ENCODE measurements at regions not wholly inside any gene's neighbourhood (a gene's known extent, or its start where the extent isn't known, plus 50 kb on each side); places are given as distances from the start of the nearest gene placed in this dataset.

GRCh38 chr13:64428196-64428595 is 2801.9 kb downstream of the PCDH9 start (continued):
- TF ChIP-seq ZFP30 (CRISPR knock-in tag; IDR thresholded peaks at IDR 0.05) = no peak

GRCh38 chr13:64423467-64423866 is 2806.7 kb downstream of the PCDH9 start:
- TF ChIP-seq POU6F1 (CRISPR knock-in tag; IDR thresholded peaks at IDR 0.05; ENCODE audit: borderline replicate concordance, low read depth) = no peak
- TF ChIP-seq ZFP3 (CRISPR knock-in tag; IDR thresholded peaks at IDR 0.05) = no peak
- no peak for TF ChIP-seq RARB (CRISPR knock-in tag; IDR thresholded peaks at IDR 0.05)
- TF ChIP-seq ZC3H10 (CRISPR knock-in tag; IDR thresholded peaks at IDR 0.05) = no peak
- no peak for TF ChIP-seq BACH2 (CRISPR knock-in tag; IDR thresholded peaks at IDR 0.05; ENCODE audit: borderline replicate concordance)
- TF ChIP-seq GLIS3 (CRISPR knock-in tag; IDR thresholded peaks at IDR 0.05) = no peak
- TF ChIP-seq ZFP30 (CRISPR knock-in tag; IDR thresholded peaks at IDR 0.05) = no peak
- no peak for TF ChIP-seq SNAI2 (CRISPR knock-in tag; IDR thresholded peaks at IDR 0.05)
- TF ChIP-seq TSHZ2 (CRISPR knock-in tag; IDR thresholded peaks at IDR 0.05) = no peak
- TF ChIP-seq ISL1 (CRISPR knock-in tag; IDR thresholded peaks at IDR 0.05) = no peak
- TF ChIP-seq OSR1 (CRISPR knock-in tag; IDR thresholded peaks at IDR 0.05) = no peak
- no peak for TF ChIP-seq PPARA (CRISPR knock-in tag; IDR thresholded peaks at IDR 0.05; ENCODE audit: borderline replicate concordance)
- TF ChIP-seq PATZ1 (CRISPR knock-in tag; IDR thresholded peaks at IDR 0.05; ENCODE audit: borderline replicate concordance) = no peak
- TF ChIP-seq ZNF565 (CRISPR knock-in tag; conservative IDR thresholded peaks at IDR 0.05; ENCODE audit: low read depth) = no peak
- TF ChIP-seq, protein P1, sequence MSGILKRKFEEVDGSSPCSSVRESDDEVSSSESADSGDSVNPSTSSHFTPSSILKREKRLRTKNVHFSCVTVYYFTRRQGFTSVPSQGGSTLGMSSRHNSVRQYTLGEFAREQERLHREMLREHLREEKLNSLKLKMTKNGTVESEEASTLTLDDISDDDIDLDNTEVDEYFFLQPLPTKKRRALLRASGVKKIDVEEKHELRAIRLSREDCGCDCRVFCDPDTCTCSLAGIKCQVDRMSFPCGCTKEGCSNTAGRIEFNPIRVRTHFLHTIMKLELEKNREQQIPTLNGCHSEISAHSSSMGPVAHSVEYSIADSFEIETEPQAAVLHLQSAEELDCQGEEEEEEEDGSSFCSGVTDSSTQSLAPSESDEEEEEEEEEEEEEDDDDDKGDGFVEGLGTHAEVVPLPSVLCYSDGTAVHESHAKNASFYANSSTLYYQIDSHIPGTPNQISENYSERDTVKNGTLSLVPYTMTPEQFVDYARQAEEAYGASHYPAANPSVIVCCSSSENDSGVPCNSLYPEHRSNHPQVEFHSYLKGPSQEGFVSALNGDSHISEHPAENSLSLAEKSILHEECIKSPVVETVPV (CRISPR knock-in tag; IDR thresholded peaks at IDR 0.05) = no peak
- TF ChIP-seq ARNTL (CRISPR knock-in tag; IDR thresholded peaks at IDR 0.05; ENCODE audit: borderline replicate concordance, low read depth) = no peak
- ATAC-seq = no peak

GRCh38 chr13:64420181-64420580 is 2810.0 kb downstream of the PCDH9 start:
- TF ChIP-seq ZNF565 (CRISPR knock-in tag; conservative IDR thresholded peaks at IDR 0.05; ENCODE audit: low read depth) = no peak
- no peak for TF ChIP-seq ARNTL (CRISPR knock-in tag; IDR thresholded peaks at IDR 0.05; ENCODE audit: borderline replicate concordance, low read depth)
- TF ChIP-seq ZNF8 (CRISPR knock-in tag; IDR thresholded peaks at IDR 0.05) = no peak
- TF ChIP-seq, protein P1 (CRISPR knock-in tag; IDR thresholded peaks at IDR 0.05) = no peak
- TF ChIP-seq ZFP30 (CRISPR knock-in tag; IDR thresholded peaks at IDR 0.05) = no peak
- no peak for ATAC-seq

DNA sequence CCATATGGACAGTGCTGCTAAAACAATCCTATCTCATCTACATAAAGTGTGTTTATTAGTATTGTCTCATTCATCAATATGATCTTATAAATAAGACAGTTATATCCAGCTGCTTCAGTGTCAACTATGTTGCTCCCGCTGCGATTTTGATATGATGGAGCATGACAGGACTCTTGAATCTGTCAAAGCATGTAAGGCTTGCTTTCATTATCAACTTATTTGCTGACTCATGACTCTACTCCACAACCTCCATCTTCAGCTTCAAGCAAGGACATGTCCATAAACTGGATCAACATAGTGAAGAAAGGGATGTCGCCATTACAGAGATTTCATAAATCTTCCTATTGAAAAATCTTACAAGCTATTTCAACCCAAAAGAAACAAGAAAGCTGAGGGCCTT is 2812.6 kb downstream of the PCDH9 start:
- no peak for ATAC-seq
- TF ChIP-seq ZFP30 (CRISPR knock-in tag; IDR thresholded peaks at IDR 0.05) = no peak
- no peak for TF ChIP-seq ZNF565 (CRISPR knock-in tag; conservative IDR thresholded peaks at IDR 0.05; ENCODE audit: low read depth)
- no peak for TF ChIP-seq ZC3H10 (CRISPR knock-in tag; IDR thresholded peaks at IDR 0.05)
- no peak for TF ChIP-seq CREB5 (CRISPR knock-in tag; IDR thresholded peaks at IDR 0.05; ENCODE audit: low read depth)
- TF ChIP-seq TCF4 (CRISPR knock-in tag; IDR thresholded peaks at IDR 0.05; ENCODE audit: borderline replicate concordance) = no peak
- no peak for TF ChIP-seq BACH2 (CRISPR knock-in tag; IDR thresholded peaks at IDR 0.05; ENCODE audit: borderline replicate concordance)
- TF ChIP-seq GLIS3 (CRISPR knock-in tag; IDR thresholded peaks at IDR 0.05) = no peak
- TF ChIP-seq ARNTL (CRISPR knock-in tag; IDR thresholded peaks at IDR 0.05; ENCODE audit: borderline replicate concordance, low read depth) = no peak
- no peak for TF ChIP-seq POU6F1 (CRISPR knock-in tag; IDR thresholded peaks at IDR 0.05; ENCODE audit: borderline replicate concordance, low read depth)
- no peak for TF ChIP-seq ZNF8 (CRISPR knock-in tag; IDR thresholded peaks at IDR 0.05)
- no peak for TF ChIP-seq OSR1 (CRISPR knock-in tag; IDR thresholded peaks at IDR 0.05)
- no peak for TF ChIP-seq TSHZ2 (CRISPR knock-in tag; IDR thresholded peaks at IDR 0.05)
